Thyroid gland (tissue), 4 donors: ENCODE measurements at regions not wholly inside any gene's neighbourhood (a gene's known extent, or its start where the extent isn't known, plus 50 kb on each side); places are given as distances from the start of the nearest gene placed in this dataset.

Experiments used
- DNase-seq, 2 donors: peaks; one replicate each; pipeline ENCODE4 v3.0.0-alpha.2; 2019
- H3K27ac ChIP-seq, 3 donors: fragments of 200-600 bp; sonication (generic); 1 replicate in 2 of 3; 2 replicates in 1 of 3; pipeline ENCODE4 v1.5.1; 2016 to 2019; ENCODE audit warnings: mild to moderate bottlenecking in 1 of 3, moderate library complexity in 1 of 3
- H3K27me3 ChIP-seq: fragments of 200-600 bp; sonication (generic); one replicate; pipeline ENCODE4 v1.5.1; 2019
- H3K36me3 ChIP-seq, 2 donors: fragments of 200-600 bp; sonication (generic); one replicate each; pipeline ENCODE4 v1.5.1; 2016 to 2019
- H3K4me1 ChIP-seq, 2 donors: fragments of 200-600 bp; sonication (generic); one replicate each; pipeline ENCODE4 v1.5.1; 2017 to 2019
- H3K4me3 ChIP-seq, 3 donors: fragments of 200-600 bp; sonication (generic); replicated peaks in 1 of 3; 1 replicate in 2 of 3; 2 replicates in 1 of 3; pipeline ENCODE4 v1.5.1; 2016; ENCODE audit warnings: mild to moderate bottlenecking in 1 of 3
- H3K9me3 ChIP-seq: fragments of 200-600 bp; sonication (generic); one replicate; pipeline ENCODE4 v1.5.1; 2017
- POLR2A ChIP-seq, 2 donors: fragments of 450-650 bp; IDR thresholded peaks; one replicate each; pipeline ENCODE4 v1.6.1; 2017; ENCODE audit warnings: antibody characterized with exemption in 2 of 2, mild to moderate bottlenecking in 2 of 2, moderate library complexity in 1 of 2
- WGBS, 2 donors: methylation state at CpG; one replicate each; pipeline ENCODE4 v1.1.5; 2017; 5-methylcytosine and 5-hydroxymethylcytosine counted together
- intact Hi-C: fragments of 100-400 bp; cut with DNase I; formaldehyde crosslinking; loops from one replicate; pipeline ENCODE4 v1.15.1; 2023
- TF ChIP-seq, protein P1 (sequence below), 6 experiments: fragments of 200-600 bp in 3 of 6; fragments of 450-650 bp in 3 of 6; sonication (generic) in 3 of 6; IDR thresholded peaks; one replicate each; pipeline ENCODE4 v1.5.1; 2016 to 2019; ENCODE audit warnings: antibody characterized with exemption in 6 of 6, mild to moderate bottlenecking in 2 of 6, inconsistent platforms in 1 of 6, moderate library complexity in 1 of 6

DNA sequence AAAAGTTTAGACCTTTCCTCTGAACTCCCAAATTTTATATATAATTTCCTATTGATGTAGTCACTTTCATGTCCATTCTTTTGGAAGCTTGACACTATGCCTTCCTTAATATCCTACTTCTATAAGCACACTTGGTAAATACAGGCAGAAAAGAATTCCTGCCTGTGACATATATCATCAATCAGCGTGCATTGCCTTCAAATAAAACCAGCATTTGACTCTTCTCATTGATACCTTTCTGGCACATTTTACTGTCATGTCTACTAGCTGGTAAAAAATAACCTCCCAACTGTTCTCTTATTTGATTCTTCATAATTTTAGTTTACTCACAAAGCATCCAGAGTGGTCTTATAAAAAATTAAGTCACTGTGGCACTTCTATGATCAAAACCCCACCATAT, 693.5 kb downstream of the CBLN2 start:
- Histone ChIP-seq H3K4me1 (no peaks in the 10 kb centered on the region), H3K9me3 (no peaks in the 10 kb centered on the region), H3K36me3 (no peaks in the 10 kb centered on the region), H3K27me3 (no peaks in the 10 kb centered on the region), H3K4me3 (no peak overlapping the region), H3K27ac (no peak overlapping the region)
- intact Hi-C loops, result no loop called here
- 86 to 87% methylated on average over 1 of the region's 1 CpG for WGBS, 2 donors
- DNase-seq, result no peak
- TF ChIP-seq POLR2A (IDR thresholded peaks at IDR 0.05), result no peak
- TF ChIP-seq, protein P1, sequence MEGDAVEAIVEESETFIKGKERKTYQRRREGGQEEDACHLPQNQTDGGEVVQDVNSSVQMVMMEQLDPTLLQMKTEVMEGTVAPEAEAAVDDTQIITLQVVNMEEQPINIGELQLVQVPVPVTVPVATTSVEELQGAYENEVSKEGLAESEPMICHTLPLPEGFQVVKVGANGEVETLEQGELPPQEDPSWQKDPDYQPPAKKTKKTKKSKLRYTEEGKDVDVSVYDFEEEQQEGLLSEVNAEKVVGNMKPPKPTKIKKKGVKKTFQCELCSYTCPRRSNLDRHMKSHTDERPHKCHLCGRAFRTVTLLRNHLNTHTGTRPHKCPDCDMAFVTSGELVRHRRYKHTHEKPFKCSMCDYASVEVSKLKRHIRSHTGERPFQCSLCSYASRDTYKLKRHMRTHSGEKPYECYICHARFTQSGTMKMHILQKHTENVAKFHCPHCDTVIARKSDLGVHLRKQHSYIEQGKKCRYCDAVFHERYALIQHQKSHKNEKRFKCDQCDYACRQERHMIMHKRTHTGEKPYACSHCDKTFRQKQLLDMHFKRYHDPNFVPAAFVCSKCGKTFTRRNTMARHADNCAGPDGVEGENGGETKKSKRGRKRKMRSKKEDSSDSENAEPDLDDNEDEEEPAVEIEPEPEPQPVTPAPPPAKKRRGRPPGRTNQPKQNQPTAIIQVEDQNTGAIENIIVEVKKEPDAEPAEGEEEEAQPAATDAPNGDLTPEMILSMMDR (IDR thresholded peaks at IDR 0.05), result no peak

DNA sequence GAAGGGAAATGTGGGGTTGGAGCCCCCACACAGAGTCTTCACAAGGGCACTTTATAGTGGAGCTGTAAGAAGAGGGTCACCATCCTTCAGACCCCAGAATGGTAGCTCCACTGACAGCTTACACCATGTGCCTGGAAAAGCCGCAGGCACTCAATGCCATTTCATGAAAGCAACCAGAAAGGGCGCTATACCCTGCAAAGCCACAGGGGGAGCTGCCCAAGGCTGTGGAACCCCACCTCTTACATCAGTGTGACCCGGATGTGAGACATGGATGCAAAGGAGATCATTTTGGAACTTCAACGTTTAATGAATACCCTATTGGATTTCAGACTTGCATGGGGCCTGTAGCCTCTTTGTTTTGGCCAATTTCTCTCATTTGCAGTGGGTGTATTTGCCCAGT, 694.7 kb downstream of the CBLN2 start:
- TF ChIP-seq, protein P1 (IDR thresholded peaks at IDR 0.05), result no peak
- no peak for TF ChIP-seq POLR2A (IDR thresholded peaks at IDR 0.05)
- Histone ChIP-seq H3K27ac (no peak overlapping the region), H3K27me3 (no peaks in the 10 kb centered on the region), H3K36me3 (no peaks in the 10 kb centered on the region), H3K4me1 (no peaks in the 10 kb centered on the region), H3K9me3 (no peaks in the 10 kb centered on the region), H3K4me3 (no peak overlapping the region)
- intact Hi-C loops, result no loop called here
- 76 to 89% methylated on average over 4 of the region's 4 CpGs for WGBS, 2 donors
- DNase-seq, result no peak

DNA sequence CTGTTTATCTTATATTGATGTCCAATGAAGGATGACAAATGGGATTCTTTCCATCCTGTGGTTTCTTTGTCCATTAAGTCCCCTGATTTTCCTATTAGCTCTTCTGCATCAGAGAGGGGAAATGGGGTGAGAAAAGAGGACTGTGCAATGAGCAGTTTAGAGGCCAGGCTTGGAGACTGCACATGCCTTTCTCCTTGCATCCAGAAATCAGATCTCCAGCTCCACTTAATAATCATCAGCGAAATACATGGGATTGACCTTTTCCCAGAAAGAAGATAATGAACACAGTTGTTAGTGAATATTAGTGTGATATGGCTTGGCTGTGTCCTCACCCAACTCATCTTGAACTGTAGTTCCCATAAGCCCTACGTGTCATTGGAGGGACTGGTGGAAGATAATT, 697.4 kb downstream of the CBLN2 start:
- Histone ChIP-seq H3K4me1 (no peaks in the 10 kb centered on the region), H3K27ac (no peak overlapping the region), H3K9me3 (no peaks in the 10 kb centered on the region), H3K27me3 (no peaks in the 10 kb centered on the region), H3K4me3 (no peak overlapping the region), H3K36me3 (no peaks in the 10 kb centered on the region)
- intact Hi-C loops, result no loop called here
- 90 to 95% methylated on average over 2 of the region's 2 CpGs for WGBS, 2 donors
- no peak for TF ChIP-seq POLR2A (IDR thresholded peaks at IDR 0.05)
- TF ChIP-seq, protein P1 (IDR thresholded peaks at IDR 0.05), result no peak
- DNase-seq, result no peak

DNA sequence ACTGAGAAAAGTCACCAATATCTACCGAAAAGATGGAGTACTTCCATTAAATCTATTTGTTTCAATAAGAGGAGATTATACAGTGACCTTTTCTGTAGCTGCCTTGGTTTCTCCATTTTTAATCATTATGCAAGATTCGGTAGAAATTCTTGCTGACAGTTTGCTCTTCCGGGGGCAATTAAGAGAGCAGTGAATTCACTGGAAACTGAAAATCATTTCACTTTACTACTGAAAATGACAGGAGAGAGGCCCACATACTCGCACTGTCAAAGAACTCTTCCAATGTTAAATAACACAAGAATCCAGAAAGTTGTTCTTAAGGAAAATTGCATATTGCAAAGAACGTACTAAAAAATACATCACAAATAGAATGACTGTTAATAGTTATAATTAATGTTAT, 699.3 kb downstream of the CBLN2 start:
- WGBS, 2 donors, result 62 to 66% methylated on average over 5 of the region's 5 CpGs
- TF ChIP-seq, protein P1 (IDR thresholded peaks at IDR 0.05), result no peak
- TF ChIP-seq POLR2A (IDR thresholded peaks at IDR 0.05), result no peak

DNA sequence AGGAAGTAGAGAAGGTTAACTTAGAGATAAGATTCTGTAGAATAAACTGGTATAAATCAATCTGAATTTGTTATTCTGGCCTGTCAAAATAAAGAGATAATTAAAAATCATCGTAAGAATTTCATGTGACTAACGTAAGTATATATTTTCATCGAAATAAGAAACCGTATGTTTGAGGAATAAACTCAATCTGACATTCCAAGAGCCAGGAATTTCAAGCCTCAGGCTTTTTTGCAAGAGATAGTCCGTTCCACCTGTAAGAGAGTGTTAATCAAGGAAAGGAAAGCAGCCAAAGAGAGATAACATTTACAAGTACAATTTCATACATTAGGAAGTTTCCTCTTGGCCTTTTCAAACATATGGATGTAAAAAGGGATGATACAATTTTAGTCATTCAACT, 701.5 kb downstream of the CBLN2 start:
- H3K27me3 ChIP-seq, result no peaks in the 10 kb centered on the region
- H3K27ac ChIP-seq, result no peak overlapping the region
- 85 to 88% methylated on average over 5 of the region's 5 CpGs for WGBS, 2 donors
- no peak for DNase-seq
- H3K9me3 ChIP-seq, result no peaks in the 10 kb centered on the region
- H3K36me3 ChIP-seq, result no peaks in the 10 kb centered on the region
- no peak overlapping the region for H3K4me3 ChIP-seq
- intact Hi-C loops, result no loop called here
- TF ChIP-seq, protein P1 (IDR thresholded peaks at IDR 0.05), result no peak
- TF ChIP-seq POLR2A (IDR thresholded peaks at IDR 0.05), result no peak
- H3K4me1 ChIP-seq, result no peaks in the 10 kb centered on the region

More for the DNA sequence above, 699.3 kb downstream of the CBLN2 start:
- H3K4me1 ChIP-seq, result no peaks in the 10 kb centered on the region
- no peaks in the 10 kb centered on the region for H3K27me3 ChIP-seq
- H3K36me3 ChIP-seq, result no peaks in the 10 kb centered on the region
- intact Hi-C loops, result no loop called here
- no peak overlapping the region for H3K4me3 ChIP-seq
- H3K27ac ChIP-seq, result no peak overlapping the region
- no peak for DNase-seq
- no peaks in the 10 kb centered on the region for H3K9me3 ChIP-seq
